ENCODE measurements at regions not wholly inside any gene's neighbourhood (a gene's known extent, or its start where the extent isn't known, plus 50 kb on each side); places are given as distances from the start of the nearest gene placed in this dataset.
A peak's percentile ranks its signal among the peaks of the same experiment; 100 is the strongest.
"Not testable (repeated sequence)": the region's sequence is repeated elsewhere in the genome, so short reads cannot be mapped to it uniquely, and the experiment has no call there.

- no peak for DNase-seq
Observed at GRCh38 chr13:90447034-90447733, 900.3 kb upstream of the MIR17HG start.

- DNase-seq = peak in 1 of 3 donors; percentile 41
Observed at GRCh38 chr13:90447734-90448101, 899.8 kb upstream of the MIR17HG start.

GRCh38 chr13:90448466-90449037, 898.9 kb upstream of the MIR17HG start:
- no peak for DNase-seq

- DNase-seq = no peak
Observed at GRCh38 chr13:90453342-90453741, 894.1 kb upstream of the MIR17HG start.

- DNase-seq = no peak
Observed at GRCh38 chr13:90454002-90454636, 893.4 kb upstream of the MIR17HG start.

- DNase-seq = no peak
Observed at GRCh38 chr13:90455067-90455466, 892.4 kb upstream of the MIR17HG start.

GRCh38 chr13:90455823-90456222, 891.7 kb upstream of the MIR17HG start:
- no peak for DNase-seq

GRCh38 chr13:90461398-90461797, 886.1 kb upstream of the MIR17HG start:
- no peak for DNase-seq

GRCh38 chr13:90477216-90477615, 870.3 kb upstream of the MIR17HG start:
- DNase-seq = peak in 1 of 3 donors; percentile 34

- no peak for DNase-seq
Observed at GRCh38 chr13:90483906-90484305, 863.6 kb upstream of the MIR17HG start.

GRCh38 chr13:90485436-90485835, 862.1 kb upstream of the MIR17HG start:
- peak; percentile 78 to 92 (median 86) for DNase-seq

- DNase-seq = no peak
Observed at GRCh38 chr13:90492872-90493271, 854.6 kb upstream of the MIR17HG start.

GRCh38 chr13:90493667-90494066, 853.8 kb upstream of the MIR17HG start:
- no peak for DNase-seq

- not testable (repeated sequence) for DNase-seq
Observed at GRCh38 chr13:90494849-90495248, 852.6 kb upstream of the MIR17HG start.

- no peak for DNase-seq
Observed at GRCh38 chr13:90498096-90498495, 849.4 kb upstream of the MIR17HG start.

- no peak for DNase-seq
Observed at GRCh38 chr13:90498816-90499215, 848.7 kb upstream of the MIR17HG start.

- no peak for DNase-seq
Observed at GRCh38 chr13:90500569-90500968, 846.9 kb upstream of the MIR17HG start.

- DNase-seq = no peak
Observed at GRCh38 chr13:90502153-90502552, 845.3 kb upstream of the MIR17HG start.

GRCh38 chr13:90502762-90503161, 844.7 kb upstream of the MIR17HG start:
- no peak for DNase-seq

- DNase-seq = no peak
Observed at GRCh38 chr13:90510319-90510718, 837.2 kb upstream of the MIR17HG start.

GRCh38 chr13:90511903-90512302, 835.6 kb upstream of the MIR17HG start:
- DNase-seq = no peak

GRCh38 chr13:90514712-90515111, 832.8 kb upstream of the MIR17HG start:
- DNase-seq = not testable (repeated sequence)

GRCh38 chr13:90518417-90518816, 829.1 kb upstream of the MIR17HG start:
- no peak for DNase-seq
